ENCODE measurements at regions not wholly inside any gene's neighbourhood (a gene's known extent, or its start where the extent isn't known, plus 50 kb on each side); places are given as distances from the start of the nearest gene placed in this dataset.

DNA sequence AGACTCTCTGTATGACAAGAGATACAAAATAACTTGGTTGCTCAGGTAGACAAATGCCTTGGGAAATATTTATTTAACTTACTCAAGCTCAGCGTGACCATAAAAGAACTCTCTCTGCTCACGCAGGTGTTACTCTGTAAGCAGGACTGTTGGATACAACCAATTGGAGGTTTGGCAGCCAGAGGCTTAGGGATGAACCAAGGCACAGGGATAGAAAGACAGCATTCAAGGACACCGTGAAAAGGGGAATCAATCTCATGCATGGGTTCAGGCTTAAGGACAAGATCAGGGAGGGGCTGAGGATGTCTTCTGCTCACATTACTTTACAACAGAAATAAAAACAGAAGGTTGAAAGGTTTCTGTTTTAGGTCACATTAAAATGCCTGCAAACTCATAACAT, 389.0 kb upstream of the BRINP1 start:
- Histone ChIP-seq H3K9me3 (ENCODE audit: control insufficient read depth in 4 of 4, low read length in 3 of 4) (no peaks in the 10 kb centered on the region), H3K27me3 (ENCODE audit: control insufficient read depth in 4 of 4, insufficient read depth in 4 of 4, low read length in 3 of 4) (peaks cover 0 to 9% (median 0%) of the 10 kb centered on the region in 4 donors), H3K4me3 (ENCODE audit: low read depth in 1 of 3, low read length in 3 of 3) (no peak overlapping the region), H3K4me1 (ENCODE audit: control insufficient read depth in 4 of 4, insufficient read depth in 4 of 4, low read length in 3 of 4) (no peaks in the 10 kb centered on the region), H3K27ac (ENCODE audit: low read depth in 1 of 2, low read length in 2 of 2) (no peak overlapping the region), H3K36me3 (ENCODE audit: control insufficient read depth in 4 of 4, insufficient read depth in 3 of 4, low read depth in 1 of 4, low read length in 3 of 4) (no peaks in the 10 kb centered on the region), H3K9ac (ENCODE audit: low read depth in 1 of 2, low read length in 2 of 2) (no peak overlapping the region)
- WGBS, result 49% methylated on average over 3 of the region's 3 CpGs
- TF ChIP-seq SP1 (IDR thresholded peaks at IDR 0.05) (no peak), NR2F2 (IDR thresholded peaks at IDR 0.05) (no peak), JUND (IDR thresholded peaks at IDR 0.05) (no peak), ZBTB33 (IDR thresholded peaks at IDR 0.05) (no peak), FOXA2 (IDR thresholded peaks at IDR 0.05) (no peak), RAD21 (IDR thresholded peaks at IDR 0.05) (no peak), HNF4A (conservative IDR thresholded peaks at IDR 0.05) (no peak), MAX (IDR thresholded peaks at IDR 0.05) (no peak), EGR1 (IDR thresholded peaks at IDR 0.05; ENCODE audit: low read depth in 2 of 2) (no peak), FOXA1 (IDR thresholded peaks at IDR 0.05) (no peak), GABPA (IDR thresholded peaks at IDR 0.05 in 1 of 2, conservative IDR thresholded peaks at IDR 0.05 in 1 of 2) (no peak), YY1 (IDR thresholded peaks at IDR 0.05) (no peak), RXRA (IDR thresholded peaks at IDR 0.05) (no peak), ATF3 (IDR thresholded peaks at IDR 0.05) (no peak), TAF1 (conservative IDR thresholded peaks at IDR 0.05) (no peak), HNF4G (IDR thresholded peaks at IDR 0.05) (no peak)
- TF ChIP-seq, protein P1, sequence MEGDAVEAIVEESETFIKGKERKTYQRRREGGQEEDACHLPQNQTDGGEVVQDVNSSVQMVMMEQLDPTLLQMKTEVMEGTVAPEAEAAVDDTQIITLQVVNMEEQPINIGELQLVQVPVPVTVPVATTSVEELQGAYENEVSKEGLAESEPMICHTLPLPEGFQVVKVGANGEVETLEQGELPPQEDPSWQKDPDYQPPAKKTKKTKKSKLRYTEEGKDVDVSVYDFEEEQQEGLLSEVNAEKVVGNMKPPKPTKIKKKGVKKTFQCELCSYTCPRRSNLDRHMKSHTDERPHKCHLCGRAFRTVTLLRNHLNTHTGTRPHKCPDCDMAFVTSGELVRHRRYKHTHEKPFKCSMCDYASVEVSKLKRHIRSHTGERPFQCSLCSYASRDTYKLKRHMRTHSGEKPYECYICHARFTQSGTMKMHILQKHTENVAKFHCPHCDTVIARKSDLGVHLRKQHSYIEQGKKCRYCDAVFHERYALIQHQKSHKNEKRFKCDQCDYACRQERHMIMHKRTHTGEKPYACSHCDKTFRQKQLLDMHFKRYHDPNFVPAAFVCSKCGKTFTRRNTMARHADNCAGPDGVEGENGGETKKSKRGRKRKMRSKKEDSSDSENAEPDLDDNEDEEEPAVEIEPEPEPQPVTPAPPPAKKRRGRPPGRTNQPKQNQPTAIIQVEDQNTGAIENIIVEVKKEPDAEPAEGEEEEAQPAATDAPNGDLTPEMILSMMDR (IDR thresholded peaks at IDR 0.05; ENCODE audit: low read depth, low read length, missing input control), result no peak
- TF ChIP-seq, protein P2, sequence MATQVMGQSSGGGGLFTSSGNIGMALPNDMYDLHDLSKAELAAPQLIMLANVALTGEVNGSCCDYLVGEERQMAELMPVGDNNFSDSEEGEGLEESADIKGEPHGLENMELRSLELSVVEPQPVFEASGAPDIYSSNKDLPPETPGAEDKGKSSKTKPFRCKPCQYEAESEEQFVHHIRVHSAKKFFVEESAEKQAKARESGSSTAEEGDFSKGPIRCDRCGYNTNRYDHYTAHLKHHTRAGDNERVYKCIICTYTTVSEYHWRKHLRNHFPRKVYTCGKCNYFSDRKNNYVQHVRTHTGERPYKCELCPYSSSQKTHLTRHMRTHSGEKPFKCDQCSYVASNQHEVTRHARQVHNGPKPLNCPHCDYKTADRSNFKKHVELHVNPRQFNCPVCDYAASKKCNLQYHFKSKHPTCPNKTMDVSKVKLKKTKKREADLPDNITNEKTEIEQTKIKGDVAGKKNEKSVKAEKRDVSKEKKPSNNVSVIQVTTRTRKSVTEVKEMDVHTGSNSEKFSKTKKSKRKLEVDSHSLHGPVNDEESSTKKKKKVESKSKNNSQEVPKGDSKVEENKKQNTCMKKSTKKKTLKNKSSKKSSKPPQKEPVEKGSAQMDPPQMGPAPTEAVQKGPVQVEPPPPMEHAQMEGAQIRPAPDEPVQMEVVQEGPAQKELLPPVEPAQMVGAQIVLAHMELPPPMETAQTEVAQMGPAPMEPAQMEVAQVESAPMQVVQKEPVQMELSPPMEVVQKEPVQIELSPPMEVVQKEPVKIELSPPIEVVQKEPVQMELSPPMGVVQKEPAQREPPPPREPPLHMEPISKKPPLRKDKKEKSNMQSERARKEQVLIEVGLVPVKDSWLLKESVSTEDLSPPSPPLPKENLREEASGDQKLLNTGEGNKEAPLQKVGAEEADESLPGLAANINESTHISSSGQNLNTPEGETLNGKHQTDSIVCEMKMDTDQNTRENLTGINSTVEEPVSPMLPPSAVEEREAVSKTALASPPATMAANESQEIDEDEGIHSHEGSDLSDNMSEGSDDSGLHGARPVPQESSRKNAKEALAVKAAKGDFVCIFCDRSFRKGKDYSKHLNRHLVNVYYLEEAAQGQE (IDR thresholded peaks at IDR 0.05), result no peak
- no peak for DNase-seq (ENCODE audit: low spot score)

Data from liver (tissue), 8 donors.